H1 (cell line): ENCODE measurements at regions not wholly inside any gene's neighbourhood (a gene's known extent, or its start where the extent isn't known, plus 50 kb on each side); places are given as distances from the start of the nearest gene placed in this dataset.

Experiments used
- CTCF ChIP-seq, 3 experiments: IDR thresholded peaks; 1 replicate in 2 of 3; 2 replicates in 1 of 3; pipeline versions ENCODE4 v1.5.1 to v1.6.1; 2011; ENCODE audit warnings: low read length in 3 of 3, mild to moderate bottlenecking in 3 of 3, inconsistent platforms in 2 of 3, low read depth in 1 of 3, moderate library complexity in 1 of 3; ENCODE audit not compliant: insufficient read depth in 1 of 3; ENCODE audit errors: control extremely low read depth in 1 of 3
- EP300 ChIP-seq, 2 experiments: IDR thresholded peaks; 1 replicate in 1 of 2; 2 replicates in 1 of 2; pipeline ENCODE4 v1.6.1; 2011 to 2012; ENCODE audit warnings: low read depth in 2 of 2, low read length in 2 of 2, mild to moderate bottlenecking in 2 of 2, borderline replicate concordance in 1 of 2, inconsistent platforms in 1 of 2, moderate library complexity in 1 of 2
- FOSL1 ChIP-seq: IDR thresholded peaks from 2 replicates; pipeline ENCODE4 v1.6.1; 2011; ENCODE audit warnings: mild to moderate bottlenecking, low read depth, low read length, moderate library complexity; ENCODE audit not compliant: insufficient read depth
- JUN ChIP-seq: IDR thresholded peaks from 2 replicates; pipeline ENCODE4 v1.6.1; 2011; ENCODE audit warnings: low read depth, mild to moderate bottlenecking, improper control_type of control experiment, low read length
- MAX ChIP-seq: IDR thresholded peaks from 2 replicates; pipeline ENCODE4 v1.6.1; 2012; ENCODE audit warnings: inconsistent platforms
- NANOG ChIP-seq: IDR thresholded peaks from 2 replicates; pipeline ENCODE4 v1.6.1; 2011; ENCODE audit warnings: low read length, low read depth, mild to moderate bottlenecking, inconsistent platforms; ENCODE audit not compliant: insufficient read depth, poor library complexity, severe bottlenecking
- POLR2A ChIP-seq, 2 experiments: IDR thresholded peaks; 1 replicate in 1 of 2; 2 replicates in 1 of 2; pipeline ENCODE4 v1.6.1; 2011; ENCODE audit warnings: low read depth in 2 of 2, low read length in 2 of 2, mild to moderate bottlenecking in 2 of 2; ENCODE audit errors: control extremely low read depth in 1 of 2
- SIX5 ChIP-seq: IDR thresholded peaks from 2 replicates; pipeline ENCODE4 v1.6.1; 2011; ENCODE audit warnings: mild to moderate bottlenecking, low read depth, low read length
- SP1 ChIP-seq: IDR thresholded peaks from 2 replicates; pipeline ENCODE4 v1.6.1; 2011; ENCODE audit warnings: low read depth, low read length
- TBP ChIP-seq: IDR thresholded peaks from 2 replicates; pipeline ENCODE4 v1.6.1; 2011; ENCODE audit warnings: low read depth, low read length, improper control_type of control experiment

DNA sequence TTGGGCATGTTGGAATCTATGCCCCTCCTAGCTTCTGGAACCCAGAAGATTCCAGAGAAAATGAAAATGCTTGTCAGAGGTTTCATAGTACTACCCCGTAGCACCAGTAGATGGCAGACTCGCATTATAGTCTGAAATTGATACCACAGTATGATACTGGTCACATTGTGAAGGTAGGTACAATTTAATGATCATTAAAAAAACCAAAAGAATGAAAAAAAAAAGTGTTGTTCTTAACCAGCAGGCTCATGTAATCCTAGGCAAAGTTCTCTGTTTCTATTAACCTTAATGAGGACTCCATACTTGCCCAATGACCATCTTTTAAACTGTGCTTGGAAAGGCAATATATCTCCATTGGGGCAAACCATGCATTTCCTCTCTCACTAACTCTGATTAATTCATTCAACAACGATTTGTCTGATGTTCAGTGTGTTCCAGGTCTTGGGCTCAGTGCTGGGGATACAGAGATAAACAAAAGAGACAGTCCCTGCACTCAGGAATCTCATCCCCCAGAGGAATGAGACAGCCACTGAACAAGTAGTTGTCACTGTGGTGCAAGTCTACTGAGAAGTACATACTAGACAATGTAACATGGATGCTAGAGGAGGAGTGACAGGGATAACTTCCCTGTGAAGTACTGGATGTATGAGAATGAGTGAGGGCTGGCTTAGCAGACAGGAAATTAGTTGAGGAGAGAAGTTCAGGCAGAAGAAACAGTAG, 223.5 kb upstream of the PHYHIPL start:
- TF ChIP-seq CTCF (IDR thresholded peaks at IDR 0.05; ENCODE audit: control extremely low read depth in 1 of 3, insufficient read depth in 1 of 3, low read depth in 1 of 3, low read length in 3 of 3) (peak in 2 of 3 experiments; percentile 56 to 69; a peak in 3 of 4 replicates), NANOG (no peak), FOSL1 (no peak), EP300 (IDR thresholded peaks at IDR 0.05; ENCODE audit: borderline replicate concordance in 1 of 2, low read depth in 2 of 2, low read length in 2 of 2) (no peak), TBP (no peak), SP1 (no peak), POLR2A (IDR thresholded peaks at IDR 0.05; ENCODE audit: control extremely low read depth in 1 of 2, low read depth in 2 of 2, low read length in 2 of 2) (no peak), MAX (no peak), JUN (no peak), SIX5 (no peak)
